Nephron progenitor cell (in vitro differentiated cells): ENCODE measurements at regions not wholly inside any gene's neighbourhood (a gene's known extent, or its start where the extent isn't known, plus 50 kb on each side); places are given as distances from the start of the nearest gene placed in this dataset.

Experiments
- DNase-seq: peaks from one replicate; pipeline ENCODE4 v3.0.0; 2021
- H3K27ac Mint-ChIP-seq: 2 replicates; pipeline ENCODE4 v1.8.0; 2021; ENCODE audit warnings: mild to moderate bottlenecking, moderate library complexity, mixed read lengths
- H3K27me3 Mint-ChIP-seq: 2 replicates; pipeline ENCODE4 v1.8.0; 2021; ENCODE audit warnings: mild to moderate bottlenecking, low read depth, mixed read lengths; ENCODE audit not compliant: poor library complexity
- H3K36me3 Mint-ChIP-seq: 2 replicates; pipeline ENCODE4 v1.8.0; 2021; ENCODE audit warnings: low read depth, mixed read lengths
- H3K4me1 Mint-ChIP-seq: 2 replicates; pipeline ENCODE4 v1.8.0; 2021; ENCODE audit warnings: mixed read lengths
- H3K4me3 Mint-ChIP-seq: 2 replicates; pipeline ENCODE4 v1.8.0; 2021; ENCODE audit warnings: mild to moderate bottlenecking, moderate library complexity, mixed read lengths
- H3K9me3 Mint-ChIP-seq: 2 replicates; pipeline ENCODE4 v1.8.0; 2021; ENCODE audit warnings: mild to moderate bottlenecking, moderate library complexity, mixed read lengths
- CTCF ChIP-seq: fragments of 200-600 bp; sonication (generic); IDR thresholded peaks from 2 replicates; pipeline ENCODE4 v1.5.0; 2021; ENCODE audit warnings: antibody characterized with exemption

- Mint-ChIP-seq H3K4me1 (no peaks in the 10 kb centered on the region), H3K4me3 (no peak overlapping the region), H3K27me3 (peaks cover 3% of the 10 kb centered on the region), H3K27ac (no peak overlapping the region), H3K36me3 (no peaks in the 10 kb centered on the region), H3K9me3 (peaks cover 2% of the 10 kb centered on the region)
- no peak for TF ChIP-seq CTCF
- no peak for DNase-seq
Measured at GRCh38 chr2:117686699-117687098, 127.8 kb upstream of the DDX18 start.

- H3K36me3 Mint-ChIP-seq, result no peaks in the 10 kb centered on the region
- H3K9me3 Mint-ChIP-seq, result no peaks in the 10 kb centered on the region
- H3K4me1 Mint-ChIP-seq, result peaks cover 5% of the 10 kb centered on the region
- H3K4me3 Mint-ChIP-seq, result no peak overlapping the region
- DNase-seq, result no peak
- peaks cover 3% of the 10 kb centered on the region for H3K27me3 Mint-ChIP-seq
- no peak for TF ChIP-seq CTCF
- no peak overlapping the region for H3K27ac Mint-ChIP-seq
Measured at GRCh38 chr2:117691595-117691994, 122.9 kb upstream of the DDX18 start.

GRCh38 chr2:117692001-117692763 lies 122.3 kb upstream of the DDX18 start:
- H3K9me3 Mint-ChIP-seq, result no peaks in the 10 kb centered on the region
- no peak overlapping the region for H3K4me3 Mint-ChIP-seq
- H3K4me1 Mint-ChIP-seq, result peaks cover 5% of the 10 kb centered on the region
- no peak for DNase-seq
- no peak overlapping the region for H3K27ac Mint-ChIP-seq
- no peak for TF ChIP-seq CTCF
- no peaks in the 10 kb centered on the region for H3K36me3 Mint-ChIP-seq
- peaks cover 3% of the 10 kb centered on the region for H3K27me3 Mint-ChIP-seq

- no peak overlapping the region for H3K4me3 Mint-ChIP-seq
- no peak for TF ChIP-seq CTCF
- H3K4me1 Mint-ChIP-seq, result peaks cover 5% of the 10 kb centered on the region
- H3K27ac Mint-ChIP-seq, result no peak overlapping the region
- H3K36me3 Mint-ChIP-seq, result no peaks in the 10 kb centered on the region
- DNase-seq, result no peak
- peaks cover 3% of the 10 kb centered on the region for H3K27me3 Mint-ChIP-seq
- no peaks in the 10 kb centered on the region for H3K9me3 Mint-ChIP-seq
Measured at GRCh38 chr2:117693154-117693553, 121.3 kb upstream of the DDX18 start.

- H3K9me3 Mint-ChIP-seq, result no peaks in the 10 kb centered on the region
- no peak overlapping the region for H3K4me3 Mint-ChIP-seq
- no peak for DNase-seq
- peaks cover 3% of the 10 kb centered on the region for H3K27me3 Mint-ChIP-seq
- H3K36me3 Mint-ChIP-seq, result no peaks in the 10 kb centered on the region
- no peak for TF ChIP-seq CTCF
- no peak overlapping the region for H3K27ac Mint-ChIP-seq
- H3K4me1 Mint-ChIP-seq, result peaks cover 5% of the 10 kb centered on the region
Measured at GRCh38 chr2:117693651-117694050, 120.8 kb upstream of the DDX18 start.

- Mint-ChIP-seq H3K4me1 (no peaks in the 10 kb centered on the region), H3K27me3 (no peaks in the 10 kb centered on the region), H3K9me3 (no peaks in the 10 kb centered on the region), H3K4me3 (no peak overlapping the region), H3K27ac (no peak overlapping the region), H3K36me3 (no peaks in the 10 kb centered on the region)
- DNase-seq, result no peak
- TF ChIP-seq CTCF, result no peak
Measured at GRCh38 chr2:117698287-117698686, 116.2 kb upstream of the DDX18 start.
